Adrenal gland (tissue), 5 donors: ENCODE measurements at regions not wholly inside any gene's neighbourhood (a gene's known extent, or its start where the extent isn't known, plus 50 kb on each side); places are given as distances from the start of the nearest gene placed in this dataset.

Experiments used
- POLR2A ChIP-seq, 2 donors: fragments of 450-650 bp; IDR thresholded peaks; one replicate each; pipeline ENCODE4 v1.6.1; 2017; ENCODE audit warnings: antibody characterized with exemption in 2 of 2, mild to moderate bottlenecking in 2 of 2, moderate library complexity in 1 of 2
- TF ChIP-seq, protein P1 (sequence below), 6 experiments: fragments of 450-650 bp in 4 of 6; fragments of 200-600 bp in 2 of 6; sonication (generic) in 1 of 6; IDR thresholded peaks; 1 replicate in 5 of 6; 2 replicates in 1 of 6; pipeline versions ENCODE4 v1.5.1 to v1.8.0; 2016 to 2021; ENCODE audit warnings: antibody characterized with exemption in 6 of 6, mild to moderate bottlenecking in 2 of 6, moderate library complexity in 1 of 6
- donor health status: DM: no; HTN: no; CAD: no.

DNA sequence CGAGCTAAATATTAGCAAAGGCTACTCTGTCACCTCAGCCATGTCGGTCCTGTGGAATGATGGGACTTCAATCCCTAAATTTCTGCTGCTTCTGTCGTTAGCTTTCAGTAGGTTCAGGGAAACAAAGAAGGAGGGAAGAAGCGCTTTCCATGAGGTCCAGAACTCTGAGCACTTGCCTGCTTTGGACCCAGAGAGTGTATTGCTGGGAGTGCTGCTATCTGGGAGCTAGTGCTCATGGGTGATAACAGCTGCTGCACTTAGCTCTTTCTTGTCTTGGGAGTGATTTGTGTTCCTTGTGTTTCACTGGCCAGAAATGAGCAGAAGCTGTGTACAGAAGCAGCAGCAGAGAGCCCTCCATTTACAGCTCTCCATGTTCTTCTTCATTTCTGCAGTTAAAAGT, 369.8 kb downstream of the DIPK2A start:
- TF ChIP-seq, protein P1, sequence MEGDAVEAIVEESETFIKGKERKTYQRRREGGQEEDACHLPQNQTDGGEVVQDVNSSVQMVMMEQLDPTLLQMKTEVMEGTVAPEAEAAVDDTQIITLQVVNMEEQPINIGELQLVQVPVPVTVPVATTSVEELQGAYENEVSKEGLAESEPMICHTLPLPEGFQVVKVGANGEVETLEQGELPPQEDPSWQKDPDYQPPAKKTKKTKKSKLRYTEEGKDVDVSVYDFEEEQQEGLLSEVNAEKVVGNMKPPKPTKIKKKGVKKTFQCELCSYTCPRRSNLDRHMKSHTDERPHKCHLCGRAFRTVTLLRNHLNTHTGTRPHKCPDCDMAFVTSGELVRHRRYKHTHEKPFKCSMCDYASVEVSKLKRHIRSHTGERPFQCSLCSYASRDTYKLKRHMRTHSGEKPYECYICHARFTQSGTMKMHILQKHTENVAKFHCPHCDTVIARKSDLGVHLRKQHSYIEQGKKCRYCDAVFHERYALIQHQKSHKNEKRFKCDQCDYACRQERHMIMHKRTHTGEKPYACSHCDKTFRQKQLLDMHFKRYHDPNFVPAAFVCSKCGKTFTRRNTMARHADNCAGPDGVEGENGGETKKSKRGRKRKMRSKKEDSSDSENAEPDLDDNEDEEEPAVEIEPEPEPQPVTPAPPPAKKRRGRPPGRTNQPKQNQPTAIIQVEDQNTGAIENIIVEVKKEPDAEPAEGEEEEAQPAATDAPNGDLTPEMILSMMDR (IDR thresholded peaks at IDR 0.05) = no peak
- TF ChIP-seq POLR2A (IDR thresholded peaks at IDR 0.05) = no peak
